Keratinocyte (primary cell): ENCODE measurements at regions not wholly inside any gene's neighbourhood (a gene's known extent, or its start where the extent isn't known, plus 50 kb on each side); places are given as distances from the start of the nearest gene placed in this dataset.
"Not testable (repeated sequence)": the region's sequence is repeated elsewhere in the genome, so short reads cannot be mapped to it uniquely, and the experiment has no call there.

ENCODE experiments used
- DNase-seq: peaks from one replicate; pipeline ENCODE4 v3.0.0-alpha.2; 2011; ENCODE audit warnings: low read depth, missing footprints, low spot score
- FAIRE-seq: peaks from 2 replicates; lab custom pipeline; 2011; peaks lifted over from hg19 to GRCh38; lab: Jason Lieb, UNC
- H2AFZ ChIP-seq: 2 replicates; pipeline ENCODE4 v1.6.0; 2012; ENCODE audit warnings: low read length, control low read depth, inconsistent platforms; ENCODE audit not compliant: control insufficient read depth
- H3K27ac ChIP-seq: 2 replicates; pipeline ENCODE4 v1.5.1; 2011; ENCODE audit warnings: low read length; ENCODE audit not compliant: control insufficient read depth, insufficient read depth
- H3K27me3 ChIP-seq: 3 replicates; pipeline ENCODE4 v1.6.0; 2011; ENCODE audit warnings: low read length; ENCODE audit not compliant: control insufficient read depth, insufficient read depth; ENCODE audit errors: extremely low read depth
- H3K36me3 ChIP-seq, 2 experiments: 2 replicates in 1 of 2; 3 replicates in 1 of 2; pipeline ENCODE4 v1.5.1; 2011; ENCODE audit warnings: low read length in 2 of 2, mild to moderate bottlenecking in 1 of 2; ENCODE audit not compliant: control insufficient read depth in 2 of 2, insufficient read depth in 2 of 2; ENCODE audit errors: extremely low read depth in 1 of 2
- H3K4me1 ChIP-seq: 3 replicates; pipeline ENCODE4 v1.5.1; 2011; ENCODE audit warnings: low read length; ENCODE audit not compliant: control insufficient read depth, insufficient read depth; ENCODE audit errors: extremely low read depth
- H3K4me2 ChIP-seq: 3 replicates; pipeline ENCODE4 v1.6.0; 2011; ENCODE audit warnings: low read depth, low read length; ENCODE audit not compliant: control insufficient read depth, insufficient read depth; ENCODE audit errors: extremely low read depth
- H3K4me3 ChIP-seq, 3 experiments: fragments of 200-600 bp in 1 of 3; sonication (generic) in 1 of 3; 2 replicates in 2 of 3; 3 replicates in 1 of 3; pipeline ENCODE4 v1.5.1; 2011 to 2016; ENCODE audit warnings: low read length in 3 of 3, mild to moderate bottlenecking in 3 of 3, control low read depth in 2 of 3, inconsistent platforms in 1 of 3, low read depth in 1 of 3, mixed read lengths in 1 of 3, mixed run types in 1 of 3, moderate library complexity in 1 of 3; ENCODE audit not compliant: control insufficient read depth in 2 of 3, insufficient read depth in 2 of 3; ENCODE audit errors: extremely low read depth in 1 of 3
- H3K79me2 ChIP-seq: 2 replicates; pipeline ENCODE4 v1.6.0; 2012; ENCODE audit warnings: low read length; ENCODE audit not compliant: control insufficient read depth, insufficient read depth
- H3K9ac ChIP-seq: 3 replicates; pipeline ENCODE4 v1.6.0; 2011; ENCODE audit warnings: low read length; ENCODE audit not compliant: control insufficient read depth, insufficient read depth; ENCODE audit errors: extremely low read depth
- H3K9me1 ChIP-seq: 3 replicates; pipeline ENCODE4 v1.6.0; 2011; ENCODE audit warnings: low read length; ENCODE audit not compliant: control insufficient read depth, insufficient read depth; ENCODE audit errors: extremely low read depth
- H3K9me3 ChIP-seq: 2 replicates; pipeline ENCODE4 v1.5.1; 2012; ENCODE audit warnings: low read depth, low read length; ENCODE audit not compliant: control insufficient read depth
- H4K20me1 ChIP-seq: 3 replicates; pipeline ENCODE4 v1.6.0; 2011; ENCODE audit warnings: low read length; ENCODE audit not compliant: control insufficient read depth, insufficient read depth; ENCODE audit errors: extremely low read depth
- EZH2 ChIP-seq: IDR thresholded peaks from one replicate; pipeline ENCODE4 v1.6.1; 2012; ENCODE audit warnings: inconsistent platforms, mild to moderate bottlenecking, low read length, moderate library complexity
- dilution Hi-C: fragments of 300-500 bp; cut with MboI; formaldehyde crosslinking; loops from one replicate; pipeline ENCODE4 v1.7.0; 2020; ENCODE audit warnings: low sequenced_read_pairs; ENCODE audit not compliant: extremely low pct_ligation_motif_present
- TF ChIP-seq, protein P1 (sequence below), 3 experiments: IDR thresholded peaks in 1 of 3; conservative IDR thresholded peaks in 1 of 3; optimal IDR thresholded peaks in 1 of 3; 2 replicates in 2 of 3; 3 replicates in 1 of 3; pipeline versions ENCODE3 to v1.5.1; 2011; ENCODE audit warnings: low read length in 3 of 3, mild to moderate bottlenecking in 3 of 3, moderate library complexity in 2 of 3, control low read depth in 1 of 3, inconsistent platforms in 1 of 3; ENCODE audit not compliant: insufficient read depth in 2 of 3; ENCODE audit errors: extremely low read depth in 1 of 3

DNA sequence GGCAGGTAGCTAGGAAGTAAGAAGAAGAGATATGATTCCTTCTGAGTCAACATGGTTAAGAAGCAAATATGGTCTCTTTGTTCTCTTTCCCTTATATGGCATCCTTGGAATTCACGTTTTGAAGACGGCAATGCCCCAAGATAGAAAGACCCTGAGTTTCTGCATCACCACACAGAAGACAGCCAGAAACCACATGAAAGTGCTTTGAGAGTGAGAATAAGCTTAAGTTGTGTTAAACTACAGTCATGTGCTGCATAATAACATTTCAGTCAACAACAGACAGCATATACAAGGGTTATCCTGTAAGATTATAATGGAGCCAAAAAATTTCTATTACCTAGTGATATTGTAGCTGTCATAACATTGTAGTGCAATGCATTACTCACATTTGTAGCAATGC lies 89.9 kb upstream of the STEAP1 start:
- dilution Hi-C loops = no loop called here
- FAIRE-seq = no peak

DNA sequence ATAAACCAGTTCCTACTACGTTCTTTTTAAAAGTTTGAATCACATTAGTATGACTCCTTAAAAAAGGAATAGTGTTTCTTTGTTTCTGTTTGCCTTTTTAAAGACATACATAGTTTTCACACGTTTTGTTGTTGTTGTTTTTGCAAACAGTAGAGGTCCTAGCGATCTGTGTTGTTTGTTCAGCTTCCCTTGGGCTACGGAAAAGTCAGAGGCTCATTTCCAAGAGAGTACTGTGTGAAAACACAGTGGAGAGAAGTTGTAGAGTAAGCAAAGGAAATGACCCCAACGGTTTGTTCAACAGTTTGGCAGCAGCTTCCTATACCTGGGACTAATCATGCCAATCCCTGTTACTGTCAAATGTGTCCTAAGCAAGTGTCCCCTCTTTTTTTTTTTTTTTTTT lies 87.1 kb upstream of the STEAP1 start:
- dilution Hi-C loops = no loop called here

More for the DNA sequence above, 89.9 kb upstream of the STEAP1 start:
- no peaks in the 10 kb centered on the region for H3K27me3 ChIP-seq
- no peak overlapping the region for H3K4me3 ChIP-seq
- no peaks in the 10 kb centered on the region for H3K9me1 ChIP-seq
- TF ChIP-seq, protein P1, sequence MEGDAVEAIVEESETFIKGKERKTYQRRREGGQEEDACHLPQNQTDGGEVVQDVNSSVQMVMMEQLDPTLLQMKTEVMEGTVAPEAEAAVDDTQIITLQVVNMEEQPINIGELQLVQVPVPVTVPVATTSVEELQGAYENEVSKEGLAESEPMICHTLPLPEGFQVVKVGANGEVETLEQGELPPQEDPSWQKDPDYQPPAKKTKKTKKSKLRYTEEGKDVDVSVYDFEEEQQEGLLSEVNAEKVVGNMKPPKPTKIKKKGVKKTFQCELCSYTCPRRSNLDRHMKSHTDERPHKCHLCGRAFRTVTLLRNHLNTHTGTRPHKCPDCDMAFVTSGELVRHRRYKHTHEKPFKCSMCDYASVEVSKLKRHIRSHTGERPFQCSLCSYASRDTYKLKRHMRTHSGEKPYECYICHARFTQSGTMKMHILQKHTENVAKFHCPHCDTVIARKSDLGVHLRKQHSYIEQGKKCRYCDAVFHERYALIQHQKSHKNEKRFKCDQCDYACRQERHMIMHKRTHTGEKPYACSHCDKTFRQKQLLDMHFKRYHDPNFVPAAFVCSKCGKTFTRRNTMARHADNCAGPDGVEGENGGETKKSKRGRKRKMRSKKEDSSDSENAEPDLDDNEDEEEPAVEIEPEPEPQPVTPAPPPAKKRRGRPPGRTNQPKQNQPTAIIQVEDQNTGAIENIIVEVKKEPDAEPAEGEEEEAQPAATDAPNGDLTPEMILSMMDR (optimal IDR thresholded peaks at IDR 0.05 in 1 of 3, IDR thresholded peaks at IDR 0.05 in 1 of 3, conservative IDR thresholded peaks at IDR 0.05 in 1 of 3; ENCODE audit: extremely low read depth in 1 of 3, insufficient read depth in 2 of 3, low read length in 3 of 3) = no peak
- TF ChIP-seq EZH2 = no peak
- H3K79me2 ChIP-seq = no peaks in the 10 kb centered on the region
- H3K9ac ChIP-seq = no peak overlapping the region
- no peaks in the 10 kb centered on the region for H3K36me3 ChIP-seq
- no peak overlapping the region for H3K27ac ChIP-seq
- no peak for DNase-seq
- H3K4me1 ChIP-seq = no peaks in the 10 kb centered on the region
- H2AFZ ChIP-seq = no peak overlapping the region
- no peaks in the 10 kb centered on the region for H3K9me3 ChIP-seq
- no peaks in the 10 kb centered on the region for H4K20me1 ChIP-seq
- no peak overlapping the region for H3K4me2 ChIP-seq

DNA sequence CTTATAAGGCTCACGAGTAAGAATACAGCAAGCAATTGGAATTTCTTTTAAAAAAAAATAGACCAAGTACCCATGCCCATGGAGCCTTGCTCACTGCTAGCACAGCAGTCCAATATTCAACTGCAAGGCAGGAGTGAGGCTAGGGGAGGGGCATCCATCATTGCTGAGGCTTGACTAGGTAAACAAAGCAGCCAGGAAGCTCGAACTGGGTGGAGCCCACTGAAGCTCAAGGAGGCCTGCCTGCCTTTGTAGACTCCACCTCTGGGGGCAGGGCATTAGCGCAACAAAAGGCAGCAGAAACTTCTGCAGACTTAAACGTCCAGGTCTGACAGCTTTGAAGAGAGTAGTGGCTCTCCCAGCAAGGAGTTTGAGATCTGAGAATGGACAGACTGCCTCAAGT lies 84.0 kb upstream of the STEAP1 start:
- H4K20me1 ChIP-seq, H3K9ac ChIP-seq, H3K4me2 ChIP-seq, DNase-seq, H3K9me3 ChIP-seq, H3K9me1 ChIP-seq, H3K4me1 ChIP-seq, FAIRE-seq, H3K36me3 ChIP-seq, H3K79me2 ChIP-seq, dilution Hi-C loops, H3K27ac ChIP-seq, H3K27me3 ChIP-seq, H3K4me3 ChIP-seq, H2AFZ ChIP-seq: not testable (repeated sequence)

More for the DNA sequence above, 87.1 kb upstream of the STEAP1 start:
- no peaks in the 10 kb centered on the region for H3K4me1 ChIP-seq
- FAIRE-seq (no peak), DNase-seq (no peak)
- TF ChIP-seq EZH2 = no peak
- TF ChIP-seq, protein P1 (optimal IDR thresholded peaks at IDR 0.05 in 1 of 3, IDR thresholded peaks at IDR 0.05 in 1 of 3, conservative IDR thresholded peaks at IDR 0.05 in 1 of 3; ENCODE audit: extremely low read depth in 1 of 3, insufficient read depth in 2 of 3, low read length in 3 of 3) = no peak
- no peaks in the 10 kb centered on the region for H3K9me3 ChIP-seq
- H2AFZ ChIP-seq = no peak overlapping the region
- no peaks in the 10 kb centered on the region for H3K27me3 ChIP-seq
- no peak overlapping the region for H3K9ac ChIP-seq
- no peaks in the 10 kb centered on the region for H3K36me3 ChIP-seq
- no peaks in the 10 kb centered on the region for H4K20me1 ChIP-seq
- no peak overlapping the region for H3K4me3 ChIP-seq
- H3K9me1 ChIP-seq = no peaks in the 10 kb centered on the region
- no peak overlapping the region for H3K4me2 ChIP-seq
- no peak overlapping the region for H3K27ac ChIP-seq
- no peaks in the 10 kb centered on the region for H3K79me2 ChIP-seq
